Peyer's patch (tissue), 4 donors: ENCODE measurements at regions not wholly inside any gene's neighbourhood (a gene's known extent, or its start where the extent isn't known, plus 50 kb on each side); places are given as distances from the start of the nearest gene placed in this dataset.

ENCODE experiments used
- POLR2A ChIP-seq, 2 donors: fragments of 450-650 bp; IDR thresholded peaks; one replicate each; pipeline ENCODE4 v1.5.1; 2017; ENCODE audit warnings: antibody characterized with exemption in 2 of 2, mild to moderate bottlenecking in 2 of 2, moderate library complexity in 2 of 2
- TF ChIP-seq, protein P1 (sequence below), 6 experiments: fragments of 450-650 bp in 4 of 6; fragments of 200-600 bp in 2 of 6; sonication (generic) in 1 of 6; IDR thresholded peaks; one replicate each; pipeline ENCODE4 v1.5.1; 2017 to 2019; ENCODE audit warnings: antibody characterized with exemption in 6 of 6, mild to moderate bottlenecking in 3 of 6, moderate library complexity in 1 of 6

DNA sequence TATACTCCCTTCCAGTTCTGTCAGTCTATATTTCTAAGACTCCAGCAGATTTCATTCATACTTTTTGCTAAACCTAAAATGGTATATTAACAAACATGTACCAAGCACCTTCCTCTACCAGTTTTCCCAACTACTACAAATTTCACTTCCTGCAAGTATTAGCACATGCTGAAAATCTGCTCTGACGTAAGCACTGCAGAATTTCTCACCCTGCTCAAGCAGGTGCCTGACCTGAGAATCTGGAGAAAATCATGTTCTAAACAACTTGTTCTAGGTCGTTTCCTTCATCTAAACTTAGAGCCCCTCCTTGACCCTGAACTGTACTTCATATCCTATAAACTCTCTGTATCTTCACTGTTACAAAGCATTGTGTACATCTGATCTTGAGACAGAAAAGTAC, 380.7 kb upstream of the NOCT start:
- TF ChIP-seq, protein P1, sequence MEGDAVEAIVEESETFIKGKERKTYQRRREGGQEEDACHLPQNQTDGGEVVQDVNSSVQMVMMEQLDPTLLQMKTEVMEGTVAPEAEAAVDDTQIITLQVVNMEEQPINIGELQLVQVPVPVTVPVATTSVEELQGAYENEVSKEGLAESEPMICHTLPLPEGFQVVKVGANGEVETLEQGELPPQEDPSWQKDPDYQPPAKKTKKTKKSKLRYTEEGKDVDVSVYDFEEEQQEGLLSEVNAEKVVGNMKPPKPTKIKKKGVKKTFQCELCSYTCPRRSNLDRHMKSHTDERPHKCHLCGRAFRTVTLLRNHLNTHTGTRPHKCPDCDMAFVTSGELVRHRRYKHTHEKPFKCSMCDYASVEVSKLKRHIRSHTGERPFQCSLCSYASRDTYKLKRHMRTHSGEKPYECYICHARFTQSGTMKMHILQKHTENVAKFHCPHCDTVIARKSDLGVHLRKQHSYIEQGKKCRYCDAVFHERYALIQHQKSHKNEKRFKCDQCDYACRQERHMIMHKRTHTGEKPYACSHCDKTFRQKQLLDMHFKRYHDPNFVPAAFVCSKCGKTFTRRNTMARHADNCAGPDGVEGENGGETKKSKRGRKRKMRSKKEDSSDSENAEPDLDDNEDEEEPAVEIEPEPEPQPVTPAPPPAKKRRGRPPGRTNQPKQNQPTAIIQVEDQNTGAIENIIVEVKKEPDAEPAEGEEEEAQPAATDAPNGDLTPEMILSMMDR (IDR thresholded peaks at IDR 0.05): no peak
- TF ChIP-seq POLR2A (IDR thresholded peaks at IDR 0.05): no peak
